ENCODE measurements at regions not wholly inside any gene's neighbourhood (a gene's known extent, or its start where the extent isn't known, plus 50 kb on each side); places are given as distances from the start of the nearest gene placed in this dataset.

DNA sequence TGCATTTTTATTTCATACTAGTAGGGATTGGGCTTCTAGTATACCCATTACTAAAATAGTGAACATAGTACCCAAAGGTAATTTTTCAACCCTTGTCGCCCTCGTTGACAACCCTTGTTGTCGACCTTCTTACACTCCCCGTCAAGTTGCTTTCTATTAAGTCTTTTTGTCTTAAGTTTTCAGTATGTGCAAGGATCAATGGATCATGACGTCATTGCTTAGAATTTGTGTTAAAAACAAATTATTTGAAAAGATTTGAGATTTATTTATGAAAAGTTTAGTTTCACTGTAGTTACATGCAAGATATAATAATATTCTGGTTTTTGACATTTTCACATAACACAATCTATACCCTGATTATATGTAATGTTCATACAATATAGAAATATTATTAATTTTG, 110.4 kb downstream of the CBLN2 start:
- TF ChIP-seq, protein P1, sequence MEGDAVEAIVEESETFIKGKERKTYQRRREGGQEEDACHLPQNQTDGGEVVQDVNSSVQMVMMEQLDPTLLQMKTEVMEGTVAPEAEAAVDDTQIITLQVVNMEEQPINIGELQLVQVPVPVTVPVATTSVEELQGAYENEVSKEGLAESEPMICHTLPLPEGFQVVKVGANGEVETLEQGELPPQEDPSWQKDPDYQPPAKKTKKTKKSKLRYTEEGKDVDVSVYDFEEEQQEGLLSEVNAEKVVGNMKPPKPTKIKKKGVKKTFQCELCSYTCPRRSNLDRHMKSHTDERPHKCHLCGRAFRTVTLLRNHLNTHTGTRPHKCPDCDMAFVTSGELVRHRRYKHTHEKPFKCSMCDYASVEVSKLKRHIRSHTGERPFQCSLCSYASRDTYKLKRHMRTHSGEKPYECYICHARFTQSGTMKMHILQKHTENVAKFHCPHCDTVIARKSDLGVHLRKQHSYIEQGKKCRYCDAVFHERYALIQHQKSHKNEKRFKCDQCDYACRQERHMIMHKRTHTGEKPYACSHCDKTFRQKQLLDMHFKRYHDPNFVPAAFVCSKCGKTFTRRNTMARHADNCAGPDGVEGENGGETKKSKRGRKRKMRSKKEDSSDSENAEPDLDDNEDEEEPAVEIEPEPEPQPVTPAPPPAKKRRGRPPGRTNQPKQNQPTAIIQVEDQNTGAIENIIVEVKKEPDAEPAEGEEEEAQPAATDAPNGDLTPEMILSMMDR (IDR thresholded peaks at IDR 0.05), result no peak
- TF ChIP-seq EZH2 (IDR thresholded peaks at IDR 0.05), result no peak
